T-helper 1 cell treated with Interleukin-12 subunit alpha and Interleukin-12 subunit beta and Interleukin-4 antibody, amounts not matched to agents 30 ng/mL and 1 ng/mL, for 36 hours (primary cell): ENCODE measurements at regions not wholly inside any gene's neighbourhood (a gene's known extent, or its start where the extent isn't known, plus 50 kb on each side); places are given as distances from the start of the nearest gene placed in this dataset.

Experiments used
- intact Hi-C: fragments of 100-400 bp; cut with micrococcal nuclease; formaldehyde crosslinking; loops from one replicate; pipeline ENCODE4 v1.15.1; 2024

GRCh38 chr2:16282511-16282910 is 342.2 kb downstream of the MYCN start:
- intact Hi-C loops, result loop anchor here (1.0 kb wide), 1 partner anchor 343 kb away; no protein-coding TSS in a partner anchor

GRCh38 chr2:16281451-16282335 is 341.3 kb downstream of the MYCN start:
- intact Hi-C loops, result loop anchor here (1.0 kb wide), 1 partner anchor 342 kb away; no protein-coding TSS in a partner anchor

GRCh38 chr2:16280081-16280480 is 339.7 kb downstream of the MYCN start:
- intact Hi-C loops, result no loop called here

- intact Hi-C loops, result no loop called here
Measured at GRCh38 chr2:16279641-16280040, 339.3 kb downstream of the MYCN start.

GRCh38 chr2:16279201-16279570 is 338.8 kb downstream of the MYCN start:
- intact Hi-C loops, result no loop called here

GRCh38 chr2:16278421-16279200 is 338.3 kb downstream of the MYCN start:
- intact Hi-C loops, result no loop called here

- intact Hi-C loops, result no loop called here
Measured at GRCh38 chr2:16277117-16277516, 336.8 kb downstream of the MYCN start.

GRCh38 chr2:16275661-16276060 is 335.3 kb downstream of the MYCN start:
- intact Hi-C loops, result no loop called here

- intact Hi-C loops, result no loop called here
Measured at GRCh38 chr2:16275131-16275530, 334.8 kb downstream of the MYCN start.

- intact Hi-C loops, result no loop called here
Measured at GRCh38 chr2:16273111-16273510, 332.8 kb downstream of the MYCN start.

- intact Hi-C loops, result no loop called here
Measured at GRCh38 chr2:16272038-16272788, 331.9 kb downstream of the MYCN start.

- intact Hi-C loops, result no loop called here
Measured at GRCh38 chr2:16271231-16271896, 331.0 kb downstream of the MYCN start.

- intact Hi-C loops, result no loop called here
Measured at GRCh38 chr2:16270441-16270840, 330.1 kb downstream of the MYCN start.

- intact Hi-C loops, result no loop called here
Measured at GRCh38 chr2:16268301-16269000, 328.1 kb downstream of the MYCN start.

- intact Hi-C loops, result no loop called here
Measured at GRCh38 chr2:16266571-16266970, 326.2 kb downstream of the MYCN start.

GRCh38 chr2:16264931-16265540 is 324.7 kb downstream of the MYCN start:
- intact Hi-C loops, result no loop called here

- intact Hi-C loops, result no loop called here
Measured at GRCh38 chr2:16264491-16264890, 324.1 kb downstream of the MYCN start.

- intact Hi-C loops, result no loop called here
Measured at GRCh38 chr2:16263241-16263890, 323.0 kb downstream of the MYCN start.

GRCh38 chr2:16262526-16263178 is 322.3 kb downstream of the MYCN start:
- intact Hi-C loops, result no loop called here
